Midbrain (tissue), 1 donor: ENCODE measurements at regions not wholly inside any gene's neighbourhood (a gene's known extent, or its start where the extent isn't known, plus 50 kb on each side); places are given as distances from the start of the nearest gene placed in this dataset.

Experiments used
- DNase-seq: peaks from one replicate; lab custom pipeline; 2025; lab: John Stamatoyannopoulos, UW

DNA sequence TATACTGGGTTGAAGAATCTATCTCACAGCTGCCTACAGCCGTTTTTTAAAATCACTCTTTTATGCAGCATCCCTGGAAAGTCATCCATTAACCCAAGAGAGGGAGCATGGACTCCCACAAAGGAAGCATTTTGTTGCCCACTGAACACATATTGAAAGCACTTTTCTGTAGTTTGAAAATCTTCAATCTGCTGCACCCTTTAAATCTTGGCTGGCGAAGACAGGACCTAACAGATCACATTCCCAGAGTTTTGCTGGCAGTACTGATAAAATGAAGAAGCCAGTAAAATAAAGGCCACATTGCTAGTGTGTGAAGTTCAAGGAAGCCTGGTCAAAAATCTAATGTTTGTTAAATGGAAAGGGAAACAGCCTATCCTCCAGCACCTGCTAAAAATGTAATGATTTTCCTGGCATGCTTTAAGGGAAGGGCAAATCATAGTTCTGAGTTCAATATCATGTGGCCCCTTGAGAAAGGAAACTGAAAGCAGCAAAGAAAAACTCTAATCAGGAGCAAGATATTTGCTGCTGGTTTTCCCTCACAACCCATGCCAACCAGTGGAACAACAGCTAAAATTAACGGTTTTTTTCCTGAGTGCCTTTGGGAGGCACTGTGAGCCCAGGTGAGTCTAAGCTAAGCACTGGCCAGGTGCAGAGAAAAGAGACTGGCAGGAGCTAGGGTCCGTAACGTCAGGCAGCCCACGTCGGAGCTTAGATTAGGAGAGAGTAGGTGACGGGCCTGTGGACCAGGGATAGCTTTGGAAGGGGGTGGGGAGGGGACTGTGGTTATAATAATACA is 97.9 kb upstream of the PALS2 start:
- no peak for DNase-seq

DNA sequence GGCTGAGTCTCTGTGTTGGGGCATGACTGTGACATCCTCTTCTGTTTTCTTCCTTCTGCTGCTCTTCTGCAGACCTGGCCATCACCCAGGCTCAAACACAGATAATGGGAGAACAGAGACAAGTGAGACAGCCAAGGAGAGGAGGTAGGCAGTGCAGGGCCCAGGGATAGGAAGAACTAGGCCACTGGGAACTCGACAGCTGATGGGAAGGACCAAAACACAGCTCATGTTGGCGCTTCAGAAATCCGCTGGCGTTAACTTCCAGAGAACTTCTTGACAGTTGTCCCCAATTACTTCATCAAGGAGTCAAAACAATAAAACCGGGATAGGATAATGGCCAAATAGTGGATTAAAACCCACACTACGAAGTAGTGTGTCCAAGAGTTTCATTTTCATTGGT is 97.0 kb upstream of the PALS2 start:
- DNase-seq: no peak

DNA sequence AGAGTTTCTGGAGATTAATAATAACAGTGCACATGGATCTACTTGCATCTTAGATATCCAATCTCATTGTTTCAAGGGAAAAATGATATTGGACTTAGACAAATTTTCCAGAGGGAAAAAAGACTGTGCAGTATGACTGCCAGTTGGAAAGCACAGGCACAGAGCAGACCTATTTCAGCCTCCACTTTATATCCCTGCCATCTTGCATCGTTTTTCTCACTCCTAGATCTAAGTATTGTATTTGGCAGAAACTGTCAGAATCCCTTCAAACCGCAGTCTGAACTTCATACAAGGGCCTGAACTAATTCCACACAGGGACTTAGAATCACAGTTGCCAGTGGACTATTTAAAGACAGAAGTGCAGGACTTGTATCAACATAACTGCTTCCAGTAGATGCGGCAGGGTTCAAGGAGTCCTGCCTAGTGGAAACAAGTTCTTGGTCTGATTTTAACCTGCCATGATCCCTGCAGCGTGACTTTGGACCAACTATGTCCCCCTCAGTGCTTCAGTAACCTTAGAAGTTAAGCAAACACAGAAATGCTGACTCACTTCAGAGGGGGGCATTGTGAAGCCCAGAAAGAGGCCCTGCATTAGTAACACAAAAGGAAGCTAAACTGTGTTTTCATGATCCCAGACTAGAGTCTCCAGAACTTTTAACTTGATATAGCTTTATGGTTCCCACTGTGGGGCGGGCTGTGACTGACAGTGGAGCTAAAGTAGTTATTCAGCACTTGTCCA is 95.7 kb upstream of the PALS2 start:
- no peak for DNase-seq

DNA sequence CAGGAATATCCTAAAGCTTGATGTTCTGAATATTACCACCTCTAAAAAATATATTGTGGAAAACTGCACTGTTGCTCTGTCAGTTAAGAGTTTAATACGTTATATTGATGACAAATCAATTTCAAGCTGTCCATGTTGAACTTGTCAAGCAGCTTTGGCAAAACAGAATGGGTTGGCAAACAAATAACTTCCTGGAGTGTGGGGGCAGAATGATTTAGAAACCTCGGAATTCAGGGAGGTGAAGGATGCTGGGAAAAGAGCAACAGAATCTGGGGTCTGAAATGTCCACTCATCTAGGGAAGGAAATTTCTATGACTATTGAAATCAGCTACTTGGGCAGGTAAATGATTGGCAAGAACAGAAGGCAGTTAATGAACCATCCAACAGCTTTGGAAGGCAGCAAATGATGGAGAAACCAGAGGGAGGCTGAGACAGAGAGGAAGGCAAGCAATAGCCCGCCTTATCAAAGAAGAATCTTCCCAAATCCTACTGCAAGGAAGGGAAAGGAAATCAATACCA is 95.1 kb upstream of the PALS2 start:
- DNase-seq: no peak

DNA sequence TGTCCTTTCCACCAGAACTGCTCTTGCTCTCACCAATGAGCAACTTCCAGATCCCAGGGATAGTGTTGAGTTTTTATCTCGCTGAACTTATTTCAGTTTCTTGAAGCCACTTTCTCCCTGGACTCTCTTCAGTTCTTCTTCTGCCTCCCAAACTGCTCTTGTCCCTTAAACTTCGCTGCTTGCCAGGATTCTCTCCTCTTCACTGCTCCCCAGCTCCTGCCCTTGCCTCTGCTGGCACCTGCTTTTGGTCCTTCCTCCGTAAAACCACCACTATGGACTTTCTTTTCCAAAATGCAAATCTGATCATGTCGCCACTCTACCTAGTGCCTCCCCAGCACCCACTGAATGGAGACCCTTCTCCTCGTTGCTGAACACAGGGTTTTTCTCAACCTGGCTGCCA is 92.8 kb upstream of the PALS2 start:
- no peak for DNase-seq

DNA sequence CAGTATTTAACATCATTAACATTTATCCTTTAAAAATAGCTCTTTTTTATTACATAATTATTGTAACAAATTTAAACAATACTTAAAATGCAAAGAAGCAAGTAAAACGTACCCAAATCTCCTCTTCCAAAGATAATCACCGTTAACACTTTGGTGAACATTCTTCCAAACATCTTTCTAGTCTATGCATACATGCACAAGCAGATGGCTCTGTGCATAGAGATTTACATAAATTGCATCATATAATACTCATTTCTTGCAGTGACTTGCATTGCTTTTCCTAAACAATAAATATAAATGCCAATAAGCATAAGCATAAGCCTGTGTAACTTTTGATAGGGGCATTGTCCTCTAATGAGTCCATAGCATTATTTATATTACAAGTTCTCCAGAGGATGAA is 89.4 kb upstream of the PALS2 start:
- DNase-seq: no peak

DNA sequence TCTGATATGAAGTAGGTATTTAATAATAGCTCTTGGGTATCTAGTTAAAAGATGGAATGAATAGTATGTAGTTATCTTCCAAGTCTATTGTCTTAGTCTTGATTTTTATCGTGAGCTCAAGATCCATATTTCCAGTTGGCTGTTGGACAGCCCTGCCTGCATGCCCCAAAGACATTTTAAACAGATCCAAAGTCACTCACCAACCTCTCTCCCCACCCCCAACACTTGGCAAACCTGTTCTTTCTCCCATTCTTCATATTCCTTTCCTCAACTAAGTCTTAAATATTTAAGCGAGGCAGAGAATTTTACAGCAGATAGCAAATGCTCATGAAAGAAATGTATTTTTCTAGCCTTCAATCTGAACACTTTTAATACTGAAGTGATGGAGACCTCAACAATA is 80.7 kb upstream of the PALS2 start:
- DNase-seq: no peak

DNA sequence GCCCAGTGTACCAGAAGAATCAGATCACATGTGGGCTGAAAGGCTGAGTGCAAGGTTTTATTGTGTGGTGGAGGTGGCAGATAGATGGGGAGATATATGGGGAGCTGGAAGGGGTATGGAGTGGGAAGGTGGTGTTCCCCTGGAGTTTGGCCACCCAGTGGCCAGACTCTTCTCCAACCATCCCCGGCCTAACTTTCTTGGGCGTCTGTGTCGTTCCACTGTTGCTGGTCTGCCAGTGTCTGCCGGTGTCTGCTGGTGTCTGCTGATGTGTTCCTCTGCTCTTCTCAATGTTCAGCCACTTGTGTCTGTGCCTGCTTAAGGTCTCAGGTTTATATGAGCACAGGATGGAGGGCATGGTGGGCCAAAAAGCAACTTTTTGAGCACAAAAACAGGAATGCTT is 78.4 kb upstream of the PALS2 start:
- no peak for DNase-seq

DNA sequence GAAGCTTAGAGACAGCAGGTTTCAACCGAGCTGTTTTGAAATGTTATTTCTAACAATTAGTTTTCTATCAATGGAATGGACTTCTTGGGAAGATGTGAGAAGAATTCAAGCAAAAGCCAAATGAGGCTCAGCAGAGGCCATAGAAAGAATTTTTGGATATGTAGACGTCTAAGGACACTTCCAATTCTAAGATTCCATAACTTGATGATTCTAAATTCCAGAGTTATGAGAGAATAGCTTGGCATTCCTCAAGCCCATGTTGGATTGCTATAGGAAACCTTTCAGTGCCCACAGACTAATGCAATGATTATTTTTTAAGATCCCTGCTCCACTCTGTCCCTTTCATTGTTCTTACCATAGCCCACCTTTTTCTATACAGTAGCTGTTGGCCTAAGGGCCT is 77.2 kb upstream of the PALS2 start:
- no peak for DNase-seq

DNA sequence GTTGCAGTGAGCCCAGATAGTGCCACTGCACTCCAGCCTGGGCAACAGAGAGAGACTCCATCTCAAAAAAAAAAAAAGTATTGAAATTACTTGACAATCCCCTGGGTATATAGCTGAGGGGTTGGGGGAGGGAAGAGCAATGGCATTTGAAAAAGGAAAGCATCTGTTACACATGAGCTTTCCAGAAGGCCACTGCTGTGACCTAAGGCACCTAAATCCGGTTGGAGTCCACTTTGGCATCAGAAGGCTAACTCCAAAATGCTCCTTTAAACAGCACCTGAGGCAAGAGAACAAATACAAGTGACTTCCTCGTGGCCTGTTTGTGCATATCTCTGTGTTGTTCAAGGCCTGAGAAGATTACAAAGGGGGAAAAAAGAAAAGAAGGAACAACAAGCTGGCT is 74.8 kb upstream of the PALS2 start:
- no peak for DNase-seq

DNA sequence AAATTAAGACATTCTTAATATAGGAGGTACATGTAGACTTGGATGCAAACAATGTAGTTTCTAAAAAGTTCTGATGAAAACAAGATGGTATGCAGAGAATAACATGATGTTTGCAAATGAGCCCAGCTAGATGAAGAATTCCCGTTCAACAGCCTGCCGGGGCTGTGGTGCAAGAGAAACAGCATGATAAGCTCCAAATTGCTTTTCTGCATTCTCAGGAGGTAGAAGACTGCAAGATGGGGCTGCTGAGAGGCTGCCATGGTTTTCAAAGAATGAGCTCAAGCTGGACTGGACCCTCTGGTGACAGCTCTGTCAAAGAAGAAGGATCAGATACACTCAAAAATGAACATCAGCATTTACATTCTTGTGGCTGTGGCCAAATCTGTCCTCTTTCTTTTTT is 73.4 kb upstream of the PALS2 start:
- DNase-seq: no peak

DNA sequence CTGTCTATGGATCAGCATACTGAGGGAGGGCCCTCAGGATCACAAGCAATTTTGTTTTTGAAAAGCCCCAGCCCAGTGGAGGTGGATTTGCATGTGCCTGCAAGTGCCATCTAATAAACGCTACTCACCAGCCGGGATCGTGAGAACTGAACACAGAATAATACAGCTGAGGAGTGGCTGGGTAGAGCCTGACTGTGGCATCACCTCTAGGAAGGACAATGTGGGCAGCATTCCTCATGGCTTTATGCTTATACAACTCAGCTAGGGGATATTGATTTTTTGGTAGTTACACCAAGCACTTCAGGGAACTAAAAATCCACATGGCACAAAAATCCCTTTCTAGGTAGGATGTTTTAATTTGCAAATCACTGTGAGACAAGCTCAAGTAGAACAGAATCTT is 72.7 kb upstream of the PALS2 start:
- DNase-seq: no peak

DNA sequence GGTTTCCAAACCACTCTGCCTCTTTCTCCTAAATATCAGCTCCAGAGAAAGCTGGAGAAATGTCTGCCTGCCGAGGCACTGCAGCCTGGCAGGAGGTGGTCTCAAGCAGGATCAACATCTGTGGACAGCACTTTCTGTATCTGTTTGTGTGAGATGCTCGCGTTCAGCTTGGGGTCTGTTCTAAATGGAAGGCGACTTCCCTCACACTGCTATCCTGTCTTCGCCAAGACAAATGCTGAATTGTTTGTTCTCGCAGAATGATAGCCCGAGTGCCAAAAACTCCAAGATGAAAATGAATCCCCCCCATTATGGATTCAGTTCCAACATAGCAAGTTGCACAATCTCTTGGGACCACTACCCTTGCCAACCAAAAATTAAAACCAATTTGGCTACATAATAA is 72.2 kb upstream of the PALS2 start:
- peak; percentile 42 for DNase-seq

DNA sequence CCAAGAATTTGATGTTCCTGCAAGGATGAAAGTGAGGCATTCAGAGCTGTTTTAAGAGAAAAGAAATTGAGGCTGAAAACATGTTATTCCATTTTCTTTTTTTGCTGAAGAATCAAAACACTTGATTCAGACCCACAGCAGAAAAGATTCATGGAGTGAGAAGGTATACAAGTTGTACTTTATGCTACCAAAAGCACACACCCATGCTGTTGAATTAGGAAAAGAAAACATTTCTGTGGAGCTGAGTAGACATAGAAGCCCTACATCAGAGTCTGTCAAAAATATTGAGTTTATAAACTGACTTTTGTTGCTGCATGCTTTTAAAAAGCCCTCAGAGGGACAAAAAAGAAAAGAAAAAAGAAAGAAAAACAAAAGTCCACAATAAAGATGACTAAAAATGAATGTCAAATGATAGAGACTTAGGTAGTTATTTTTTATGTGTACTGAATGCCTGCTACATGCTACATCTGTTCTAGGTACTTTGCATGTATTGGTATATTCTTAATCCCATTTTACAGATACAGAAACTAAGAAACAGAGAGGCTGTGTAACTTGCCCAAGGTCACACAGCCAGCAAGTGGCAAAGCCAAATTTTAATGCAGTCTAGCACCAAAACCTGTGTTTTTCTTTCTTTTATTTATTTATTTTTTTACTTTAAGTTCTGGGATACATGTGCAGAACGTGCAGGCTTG is 71.7 kb upstream of the PALS2 start:
- no peak for DNase-seq

DNA sequence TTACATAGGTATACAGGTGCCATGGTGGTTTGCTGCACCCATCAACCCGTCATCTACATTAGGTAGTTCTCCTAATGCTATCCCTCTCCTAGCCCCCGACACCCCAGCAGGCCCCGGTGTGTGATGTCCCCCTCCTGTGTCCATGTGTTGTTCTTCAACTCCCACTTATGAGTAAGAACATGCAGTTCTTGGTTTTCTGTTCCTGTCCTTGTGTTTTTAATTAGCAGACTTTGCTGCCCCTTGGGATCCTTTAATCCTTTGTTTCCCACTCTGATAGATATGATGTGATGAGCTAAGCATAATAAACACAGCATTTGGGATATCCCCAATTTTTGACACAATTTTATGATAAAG is 71.1 kb upstream of the PALS2 start:
- no peak for DNase-seq

DNA sequence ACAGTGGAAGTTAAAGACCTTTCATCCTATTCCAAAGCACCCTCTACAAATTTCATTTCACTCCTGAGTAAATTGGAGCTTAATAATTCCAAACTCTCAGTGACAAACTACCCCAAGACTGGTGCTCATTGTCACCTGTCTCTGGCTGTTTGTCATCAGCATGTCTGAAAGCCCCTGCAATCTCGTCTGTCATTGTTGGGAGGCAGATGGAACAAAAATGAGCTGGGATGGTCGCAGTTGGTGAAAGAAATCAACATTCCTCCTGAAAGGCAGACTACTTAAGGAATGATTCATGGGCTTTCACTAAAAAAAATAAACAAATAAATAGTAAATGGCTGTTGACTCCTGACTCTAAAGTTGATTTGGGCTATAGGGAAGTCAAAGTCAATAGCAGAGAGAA is 69.7 kb upstream of the PALS2 start:
- DNase-seq: no peak

DNA sequence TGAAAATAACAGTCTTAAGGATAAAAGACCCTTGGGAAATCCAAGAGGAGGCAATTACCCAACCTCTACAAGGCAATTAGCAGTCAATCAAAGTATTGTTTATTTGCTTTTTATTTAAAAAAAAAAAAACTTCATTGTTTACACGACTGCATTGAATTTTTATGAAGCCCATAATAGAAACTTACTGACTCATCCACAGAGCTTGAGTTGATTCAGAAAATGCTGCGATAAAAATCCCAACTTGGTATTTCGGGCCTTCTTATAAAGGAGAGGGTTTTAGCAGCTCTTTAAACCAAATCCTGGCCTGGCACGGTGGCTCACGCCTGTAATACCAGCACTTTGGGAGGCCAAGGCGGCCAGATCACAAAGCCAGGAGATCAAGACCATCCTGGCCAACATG is 69.2 kb upstream of the PALS2 start:
- DNase-seq: no peak

DNA sequence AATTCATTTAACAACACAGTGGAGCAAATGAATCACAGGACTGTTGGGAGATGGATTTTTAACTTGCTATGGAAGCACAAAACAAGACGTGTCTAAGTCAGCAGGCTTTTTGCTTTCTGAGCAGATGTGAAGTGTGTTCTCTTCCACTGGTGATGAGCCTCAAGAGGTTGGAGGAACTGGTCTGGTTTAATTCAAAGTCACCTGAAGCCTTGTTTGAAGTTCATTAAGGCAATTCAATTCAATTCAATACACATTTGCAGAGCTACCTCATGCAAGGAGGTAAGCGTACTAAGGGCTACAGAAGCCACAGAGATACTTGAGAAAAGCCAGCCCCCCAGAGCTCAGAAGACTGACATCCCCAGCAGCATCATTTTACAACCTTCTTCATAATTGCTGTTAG is 68.4 kb upstream of the PALS2 start:
- DNase-seq: no peak

DNA sequence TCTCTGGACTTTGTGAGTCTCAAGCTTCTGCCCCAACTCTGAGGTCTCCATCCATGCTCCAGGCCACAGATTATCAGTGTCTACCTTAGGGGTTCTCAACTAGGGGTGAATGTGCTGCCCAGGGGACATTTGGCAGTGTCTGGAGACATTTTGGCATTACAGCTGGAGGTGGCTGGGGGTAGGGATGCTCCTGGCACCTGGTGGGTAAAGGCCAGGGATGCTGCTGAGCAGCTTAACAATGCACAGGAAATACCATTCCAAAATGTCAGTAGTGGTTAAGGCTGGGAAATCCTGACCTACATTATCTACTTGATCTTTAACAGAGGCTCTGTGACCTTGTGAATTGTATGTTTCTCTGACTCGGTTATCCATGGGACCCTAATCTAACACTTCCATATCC is 67.3 kb upstream of the PALS2 start:
- no peak for DNase-seq

DNA sequence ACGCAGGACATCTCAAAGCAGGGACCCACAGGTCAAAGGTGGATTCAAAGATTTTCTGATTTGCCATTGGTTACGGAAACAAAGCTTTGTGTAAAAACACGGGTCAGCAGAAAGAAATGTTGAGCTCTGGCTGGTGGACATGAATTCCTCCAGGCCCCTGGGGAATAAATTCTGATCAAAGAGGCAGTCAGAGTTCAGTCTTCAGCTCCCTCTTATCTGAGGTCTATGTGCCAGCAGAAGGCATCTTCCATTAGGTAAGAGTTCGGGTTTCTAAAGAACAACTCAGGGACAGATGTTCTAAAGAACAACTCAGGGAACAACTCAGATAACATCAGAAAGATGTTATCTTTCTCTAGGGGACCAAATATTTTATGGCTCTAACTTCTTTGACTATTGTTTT is 64.9 kb upstream of the PALS2 start:
- DNase-seq: no peak

DNA sequence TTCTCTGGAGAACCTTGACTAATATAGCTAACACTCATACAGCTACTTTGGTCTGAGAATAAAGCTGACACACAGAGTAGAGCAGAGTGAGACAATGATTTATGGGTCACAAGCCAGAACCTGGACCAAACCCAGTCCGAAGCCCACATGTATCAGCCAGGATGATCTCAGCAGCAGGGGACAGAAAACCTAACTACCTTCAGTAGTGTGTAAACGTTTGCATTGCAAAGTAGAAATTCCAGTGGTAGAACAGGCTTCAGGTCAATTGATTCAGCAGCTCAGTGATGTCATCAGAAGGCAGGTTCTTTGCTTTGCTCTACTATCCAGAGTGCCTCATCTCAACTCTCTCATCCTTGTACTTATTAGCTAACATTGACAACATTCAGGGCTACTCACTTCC is 62.5 kb upstream of the PALS2 start:
- DNase-seq: no peak

DNA sequence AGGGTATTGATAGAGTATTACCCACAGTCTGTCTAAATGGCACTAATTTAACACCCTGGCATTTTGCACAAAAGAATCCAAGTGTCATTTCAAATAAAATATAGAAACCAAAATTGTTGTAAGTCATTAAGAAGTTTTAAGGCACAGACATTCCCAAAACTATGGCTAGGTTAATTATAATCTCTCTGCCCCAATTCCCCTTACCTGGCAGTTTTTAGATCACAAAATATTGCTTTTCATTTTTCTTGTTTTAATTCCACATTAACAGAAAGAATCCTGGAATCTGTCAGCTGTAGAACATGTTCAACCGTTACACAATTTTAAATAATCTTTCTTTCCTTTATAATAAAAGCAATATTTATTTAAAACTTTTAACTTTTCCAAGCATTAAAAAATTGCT is 56.1 kb upstream of the PALS2 start:
- DNase-seq: no peak
